SK-N-SH (cell line): ENCODE measurements at regions not wholly inside any gene's neighbourhood (a gene's known extent, or its start where the extent isn't known, plus 50 kb on each side); places are given as distances from the start of the nearest gene placed in this dataset.

ENCODE experiments used
- EP300 ChIP-seq, 2 experiments: IDR thresholded peaks; 2 replicates each; pipeline versions ENCODE4 v1.4.0 to v1.6.1; 2012; ENCODE audit warnings: borderline replicate concordance in 1 of 2, low read depth in 1 of 2, low read length in 1 of 2
- EZH2phosphoT487 ChIP-seq: fragments of 200-600 bp; sonication (generic); IDR thresholded peaks from 2 replicates; pipeline ENCODE4 v1.6.1; 2017; ENCODE audit warnings: low read depth, mixed run types, mild to moderate bottlenecking, antibody characterized with exemption, moderate library complexity, borderline replicate concordance
- FOSL2 ChIP-seq: IDR thresholded peaks from 2 replicates; pipeline ENCODE4 v1.4.0; 2012; ENCODE audit warnings: low read depth, mild to moderate bottlenecking, moderate library complexity, borderline replicate concordance
- JUND ChIP-seq: IDR thresholded peaks from 2 replicates; pipeline ENCODE4 v1.4.0; 2012
- MAX ChIP-seq: IDR thresholded peaks from 2 replicates; pipeline ENCODE4 v1.4.0; 2012; ENCODE audit warnings: low read depth
- NRF1 ChIP-seq: IDR thresholded peaks from 2 replicates; pipeline ENCODE4 v1.6.1; 2012; ENCODE audit warnings: low read depth, mild to moderate bottlenecking, low read length
- POLR2AphosphoS5 ChIP-seq: IDR thresholded peaks from 2 replicates; pipeline ENCODE4 v1.6.1; 2012; ENCODE audit warnings: low read depth, low read length
- RAD21 ChIP-seq: IDR thresholded peaks from 2 replicates; pipeline ENCODE4 v1.6.1; 2012; ENCODE audit warnings: mild to moderate bottlenecking, low read length
- RCOR1 ChIP-seq: fragments of 150-350 bp; IDR thresholded peaks from 2 replicates; pipeline ENCODE4 v1.6.1; 2017; ENCODE audit warnings: antibody characterized with exemption, low read length
- SMC3 ChIP-seq: IDR thresholded peaks from 2 replicates; pipeline ENCODE4 v1.6.1; 2012; ENCODE audit warnings: low read depth, low read length, improper control_type of control experiment
- TAF1 ChIP-seq: IDR thresholded peaks from 2 replicates; pipeline ENCODE4 v1.6.1; 2012; ENCODE audit warnings: low read depth, mild to moderate bottlenecking, low read length, moderate library complexity, borderline replicate concordance
- USF1 ChIP-seq: IDR thresholded peaks from 2 replicates; pipeline ENCODE4 v1.4.0; 2012; ENCODE audit warnings: low read depth, borderline replicate concordance
- TF ChIP-seq, protein P1 (sequence below): fragments of 200-600 bp; sonication (generic); IDR thresholded peaks from 2 replicates; pipeline ENCODE4 v1.6.1; 2017; ENCODE audit warnings: antibody characterized with exemption, mild to moderate bottlenecking, moderate library complexity
- TF ChIP-seq, protein P2 (sequence below): IDR thresholded peaks from 2 replicates; pipeline ENCODE4 v1.6.1; 2012; ENCODE audit warnings: mild to moderate bottlenecking, low read depth, low read length, moderate library complexity

DNA sequence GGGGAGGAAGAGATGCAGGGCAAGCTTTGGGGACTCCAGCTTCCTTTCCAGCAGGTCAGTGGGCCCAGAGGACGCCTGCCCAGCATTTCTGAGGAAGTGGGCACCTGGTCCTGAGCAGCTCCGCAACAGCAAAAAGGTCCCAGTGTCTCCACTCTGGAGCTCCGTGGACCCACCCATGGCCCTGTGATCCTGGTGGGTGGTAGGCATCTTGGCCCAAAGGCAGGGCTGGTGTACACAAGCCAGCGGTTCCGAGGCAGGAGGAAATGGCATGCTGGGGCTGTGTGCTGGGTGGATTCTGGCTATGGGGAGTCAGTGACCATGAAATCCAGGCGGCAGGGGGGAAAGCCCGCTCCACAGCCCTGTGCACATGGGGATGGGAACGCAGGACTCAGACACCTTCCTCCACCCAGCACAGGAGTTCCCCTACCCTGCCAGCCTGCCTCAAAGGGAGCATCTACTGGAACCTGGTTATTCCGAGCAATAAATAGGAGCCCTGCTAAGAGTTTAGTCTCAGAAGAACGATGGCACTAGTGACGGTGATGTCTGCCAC is 206.0 kb downstream of the GLI2 start:
- TF ChIP-seq EZH2phosphoT487 = no peak
- TF ChIP-seq, protein P1, sequence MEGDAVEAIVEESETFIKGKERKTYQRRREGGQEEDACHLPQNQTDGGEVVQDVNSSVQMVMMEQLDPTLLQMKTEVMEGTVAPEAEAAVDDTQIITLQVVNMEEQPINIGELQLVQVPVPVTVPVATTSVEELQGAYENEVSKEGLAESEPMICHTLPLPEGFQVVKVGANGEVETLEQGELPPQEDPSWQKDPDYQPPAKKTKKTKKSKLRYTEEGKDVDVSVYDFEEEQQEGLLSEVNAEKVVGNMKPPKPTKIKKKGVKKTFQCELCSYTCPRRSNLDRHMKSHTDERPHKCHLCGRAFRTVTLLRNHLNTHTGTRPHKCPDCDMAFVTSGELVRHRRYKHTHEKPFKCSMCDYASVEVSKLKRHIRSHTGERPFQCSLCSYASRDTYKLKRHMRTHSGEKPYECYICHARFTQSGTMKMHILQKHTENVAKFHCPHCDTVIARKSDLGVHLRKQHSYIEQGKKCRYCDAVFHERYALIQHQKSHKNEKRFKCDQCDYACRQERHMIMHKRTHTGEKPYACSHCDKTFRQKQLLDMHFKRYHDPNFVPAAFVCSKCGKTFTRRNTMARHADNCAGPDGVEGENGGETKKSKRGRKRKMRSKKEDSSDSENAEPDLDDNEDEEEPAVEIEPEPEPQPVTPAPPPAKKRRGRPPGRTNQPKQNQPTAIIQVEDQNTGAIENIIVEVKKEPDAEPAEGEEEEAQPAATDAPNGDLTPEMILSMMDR = no peak
- TF ChIP-seq USF1 = no peak
- TF ChIP-seq POLR2AphosphoS5 = no peak
- no peak for TF ChIP-seq NRF1
- no peak for TF ChIP-seq RCOR1
- TF ChIP-seq TAF1 = no peak
- TF ChIP-seq, protein P2, sequence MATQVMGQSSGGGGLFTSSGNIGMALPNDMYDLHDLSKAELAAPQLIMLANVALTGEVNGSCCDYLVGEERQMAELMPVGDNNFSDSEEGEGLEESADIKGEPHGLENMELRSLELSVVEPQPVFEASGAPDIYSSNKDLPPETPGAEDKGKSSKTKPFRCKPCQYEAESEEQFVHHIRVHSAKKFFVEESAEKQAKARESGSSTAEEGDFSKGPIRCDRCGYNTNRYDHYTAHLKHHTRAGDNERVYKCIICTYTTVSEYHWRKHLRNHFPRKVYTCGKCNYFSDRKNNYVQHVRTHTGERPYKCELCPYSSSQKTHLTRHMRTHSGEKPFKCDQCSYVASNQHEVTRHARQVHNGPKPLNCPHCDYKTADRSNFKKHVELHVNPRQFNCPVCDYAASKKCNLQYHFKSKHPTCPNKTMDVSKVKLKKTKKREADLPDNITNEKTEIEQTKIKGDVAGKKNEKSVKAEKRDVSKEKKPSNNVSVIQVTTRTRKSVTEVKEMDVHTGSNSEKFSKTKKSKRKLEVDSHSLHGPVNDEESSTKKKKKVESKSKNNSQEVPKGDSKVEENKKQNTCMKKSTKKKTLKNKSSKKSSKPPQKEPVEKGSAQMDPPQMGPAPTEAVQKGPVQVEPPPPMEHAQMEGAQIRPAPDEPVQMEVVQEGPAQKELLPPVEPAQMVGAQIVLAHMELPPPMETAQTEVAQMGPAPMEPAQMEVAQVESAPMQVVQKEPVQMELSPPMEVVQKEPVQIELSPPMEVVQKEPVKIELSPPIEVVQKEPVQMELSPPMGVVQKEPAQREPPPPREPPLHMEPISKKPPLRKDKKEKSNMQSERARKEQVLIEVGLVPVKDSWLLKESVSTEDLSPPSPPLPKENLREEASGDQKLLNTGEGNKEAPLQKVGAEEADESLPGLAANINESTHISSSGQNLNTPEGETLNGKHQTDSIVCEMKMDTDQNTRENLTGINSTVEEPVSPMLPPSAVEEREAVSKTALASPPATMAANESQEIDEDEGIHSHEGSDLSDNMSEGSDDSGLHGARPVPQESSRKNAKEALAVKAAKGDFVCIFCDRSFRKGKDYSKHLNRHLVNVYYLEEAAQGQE = no peak
- TF ChIP-seq RAD21 = no peak
- TF ChIP-seq EP300 (IDR thresholded peaks at IDR 0.05; ENCODE audit: borderline replicate concordance in 1 of 2, low read depth in 1 of 2, low read length in 1 of 2) = no peak
- TF ChIP-seq FOSL2 = no peak
- no peak for TF ChIP-seq MAX
- no peak for TF ChIP-seq SMC3
- no peak for TF ChIP-seq JUND
